H1 (cell line): ENCODE measurements at regions not wholly inside any gene's neighbourhood (a gene's known extent, or its start where the extent isn't known, plus 50 kb on each side); places are given as distances from the start of the nearest gene placed in this dataset.

ENCODE experiments used
- CTCF ChIA-PET: fragments of 300-600 bp; sonication (Branson Sonifier 250); formaldehyde crosslinking; loops from one replicate; lab custom pipeline; 2021; ENCODE audit not compliant: partially characterized antibody; lab: Charles Lee
- POLR2A ChIA-PET: fragments of 300-600 bp; sonication (Branson Sonifier 250); formaldehyde crosslinking; loops from one replicate; lab custom pipeline; 2021; ENCODE audit warnings: inconsistent platforms; ENCODE audit not compliant: partially characterized antibody; lab: Charles Lee
- DNase-seq, 2 experiments: peaks; one replicate each; pipeline versions ENCODE4 v3.0.0 to v3.0.0-alpha.2; 2010 to 2022; ENCODE audit warnings: low spot score in 2 of 2, low read depth in 1 of 2, mixed read lengths in 1 of 2
- FAIRE-seq: peaks from 2 replicates; lab custom pipeline; 2011; peaks lifted over from hg19 to GRCh38; lab: Jason Lieb, UNC
- H2AFZ ChIP-seq: 2 replicates; pipeline ENCODE4 v1.8.1; 2012; ENCODE audit warnings: low read length, inconsistent platforms
- H2AK5ac ChIP-seq: 2 replicates; pipeline ENCODE4 v1.6.1; 2013; ENCODE audit warnings: low read depth, low read length
- H2BK120ac ChIP-seq: replicated peaks from 2 replicates; pipeline ENCODE3; 2013; ENCODE audit warnings: low read depth, low read length, inconsistent platforms
- H2BK12ac ChIP-seq: 2 replicates; pipeline ENCODE4 v1.6.1; 2013; ENCODE audit warnings: low read depth, low read length
- H2BK15ac ChIP-seq: 2 replicates; pipeline ENCODE4 v1.6.1; 2013; ENCODE audit warnings: low read length
- H2BK20ac ChIP-seq: 2 replicates; pipeline ENCODE4 v1.6.1; 2013; ENCODE audit warnings: low read length
- H2BK5ac ChIP-seq: 2 replicates; pipeline ENCODE4 v1.6.1; 2013; ENCODE audit warnings: low read depth, low read length
- H3K14ac ChIP-seq: 2 replicates; pipeline ENCODE4 v1.6.1; 2013; ENCODE audit warnings: inconsistent platforms; ENCODE audit not compliant: insufficient read length
- H3K18ac ChIP-seq: 2 replicates; pipeline ENCODE4 v1.6.1; 2013; ENCODE audit warnings: low read length; ENCODE audit errors: extremely low read depth
- H3K23ac ChIP-seq: 2 replicates; pipeline ENCODE4 v1.6.1; 2013; ENCODE audit warnings: inconsistent platforms; ENCODE audit not compliant: insufficient read length
- H3K23me2 ChIP-seq: 2 replicates; pipeline ENCODE4 v1.6.1; 2013; ENCODE audit warnings: low read depth, low read length
- H3K27ac ChIP-seq: 2 replicates; pipeline ENCODE4 v1.6.1; 2011; ENCODE audit warnings: low read depth, low read length, inconsistent platforms
- H3K27me3 ChIP-seq, 4 experiments: replicated peaks in 1 of 4; 1 replicate in 1 of 4; 2 replicates in 3 of 4; pipeline versions ENCODE4 v1.6.1 to v1.8.1; 2011 to 2013; ENCODE audit warnings: low read length in 3 of 4, mild to moderate bottlenecking in 3 of 4, inconsistent platforms in 2 of 4, mixed read lengths in 2 of 4, moderate library complexity in 1 of 4; ENCODE audit not compliant: control insufficient read depth in 3 of 4, insufficient read depth in 3 of 4; ENCODE audit errors: extremely low read depth in 1 of 4
- H3K36me3 ChIP-seq, 4 experiments: 2 replicates each; pipeline versions ENCODE4 v1.6.1 to v1.8.1; 2011 to 2013; ENCODE audit warnings: mild to moderate bottlenecking in 4 of 4, low read length in 3 of 4, moderate library complexity in 2 of 4, control low read depth in 1 of 4, inconsistent platforms in 1 of 4; ENCODE audit not compliant: insufficient read depth in 4 of 4, control insufficient read depth in 2 of 4
- H3K4ac ChIP-seq: replicated peaks from 2 replicates; pipeline ENCODE3; 2013; ENCODE audit warnings: low read length, low read depth, mixed read lengths, inconsistent platforms; ENCODE audit not compliant: insufficient read length
- H3K4me1 ChIP-seq, 4 experiments: replicated peaks in 1 of 4; 1 replicate in 1 of 4; 2 replicates in 3 of 4; pipeline versions ENCODE4 v1.6.1 to v1.8.1; 2011 to 2013; ENCODE audit warnings: low read length in 3 of 4, inconsistent platforms in 2 of 4, mixed read lengths in 1 of 4; ENCODE audit not compliant: insufficient read depth in 4 of 4, control insufficient read depth in 3 of 4
- H3K4me2 ChIP-seq, 2 experiments: 2 replicates each; pipeline versions ENCODE4 v1.6.1 to v1.8.1; 2011 to 2013; ENCODE audit warnings: low read depth in 2 of 2, low read length in 2 of 2, control low read depth in 1 of 2, inconsistent platforms in 1 of 2, mild to moderate bottlenecking in 1 of 2; ENCODE audit not compliant: insufficient read depth in 1 of 2
- H3K4me3 ChIP-seq, 4 experiments: fragments of 200-600, 300-600 bp in 1 of 4; sonication (generic), shearing (Covaris generic), sonication (Bioruptor Twin) in 1 of 4; 2 replicates each; pipeline versions ENCODE4 v1.5.1 to v1.8.1; 2011 to 2016; ENCODE audit warnings: low read length in 4 of 4, low read depth in 3 of 4, control low read depth in 2 of 4, inconsistent platforms in 2 of 4, mild to moderate bottlenecking in 2 of 4, mixed read lengths in 1 of 4, moderate library complexity in 1 of 4; ENCODE audit not compliant: insufficient read depth in 2 of 4; ENCODE audit errors: extremely low read depth in 1 of 4
- H3K56ac ChIP-seq: replicated peaks from 2 replicates; pipeline ENCODE3; 2013; ENCODE audit warnings: low read depth, mild to moderate bottlenecking, mixed read lengths, low read length, inconsistent platforms; ENCODE audit not compliant: insufficient read length
- H3K79me1 ChIP-seq: 2 replicates; pipeline ENCODE4 v1.6.1; 2013; ENCODE audit warnings: low read depth, low read length, control low read depth
- H3K79me2 ChIP-seq, 2 experiments: 2 replicates each; pipeline versions ENCODE4 v1.6.1 to v1.8.1; 2012 to 2013; ENCODE audit warnings: low read length in 2 of 2, mild to moderate bottlenecking in 2 of 2, inconsistent platforms in 1 of 2; ENCODE audit not compliant: insufficient read depth in 2 of 2, control insufficient read depth in 1 of 2
- H3K9ac ChIP-seq, 4 experiments: replicated peaks in 1 of 4; 1 replicate in 1 of 4; 2 replicates in 3 of 4; pipeline versions ENCODE4 v1.6.1 to v1.8.1; 2011 to 2013; ENCODE audit warnings: low read depth in 3 of 4, low read length in 3 of 4, control low read depth in 2 of 4, mild to moderate bottlenecking in 2 of 4, moderate library complexity in 2 of 4, inconsistent platforms in 1 of 4; ENCODE audit errors: extremely low read depth in 1 of 4
- H3K9me3 ChIP-seq, 2 experiments: 2 replicates each; pipeline versions ENCODE4 v1.6.1 to v1.8.1; 2012 to 2013; ENCODE audit warnings: mild to moderate bottlenecking in 2 of 2, moderate library complexity in 2 of 2, control low read depth in 1 of 2, inconsistent platforms in 1 of 2, low read depth in 1 of 2, low read length in 1 of 2, mixed read lengths in 1 of 2; ENCODE audit not compliant: insufficient read depth in 2 of 2
- H4K20me1 ChIP-seq, 2 experiments: replicated peaks in 1 of 2; 2 replicates each; pipeline versions ENCODE3 to v1.8.1; 2011 to 2013; ENCODE audit warnings: inconsistent platforms in 2 of 2, low read length in 2 of 2, mild to moderate bottlenecking in 1 of 2; ENCODE audit not compliant: insufficient read depth in 2 of 2, control insufficient read depth in 1 of 2
- H4K5ac ChIP-seq: 2 replicates; pipeline ENCODE4 v1.6.1; 2013; ENCODE audit warnings: low read length, low read depth, mixed read lengths, inconsistent platforms; ENCODE audit not compliant: insufficient read length
- H4K8ac ChIP-seq: 2 replicates; pipeline ENCODE4 v1.8.0; 2013; ENCODE audit warnings: mild to moderate bottlenecking, moderate library complexity, low read length, inconsistent platforms; ENCODE audit not compliant: insufficient read depth; ENCODE audit errors: extremely low read depth
- H4K91ac ChIP-seq: replicated peaks from 2 replicates; pipeline ENCODE3; 2013; ENCODE audit warnings: low read length, mixed read lengths, inconsistent platforms; ENCODE audit not compliant: insufficient read length
- FOSL1 ChIP-seq: IDR thresholded peaks from 2 replicates; pipeline ENCODE4 v1.6.1; 2011; ENCODE audit warnings: mild to moderate bottlenecking, low read depth, low read length, moderate library complexity; ENCODE audit not compliant: insufficient read depth
- GABPA ChIP-seq: IDR thresholded peaks from 2 replicates; pipeline ENCODE4 v1.6.1; 2011; ENCODE audit warnings: mild to moderate bottlenecking, low read length, moderate library complexity, borderline replicate concordance; ENCODE audit not compliant: insufficient read depth
- KDM5A ChIP-seq: fragments of 200-600 bp; IDR thresholded peaks from 2 replicates; pipeline ENCODE4 v1.7.1; 2012; ENCODE audit warnings: mild to moderate bottlenecking, low read length, inconsistent platforms, mixed read lengths
- POLR2AphosphoS5 ChIP-seq: IDR thresholded peaks from 2 replicates; pipeline ENCODE4 v1.6.1; 2011; ENCODE audit warnings: low read depth, low read length
- RAD21 ChIP-seq, 2 experiments: IDR thresholded peaks in 1 of 2; conservative IDR thresholded peaks in 1 of 2; 2 replicates each; pipeline ENCODE4 v1.6.1; 2011; ENCODE audit warnings: low read depth in 2 of 2, low read length in 2 of 2, improper control_type of control experiment in 1 of 2, inconsistent platforms in 1 of 2, mild to moderate bottlenecking in 1 of 2, moderate library complexity in 1 of 2
- SIRT6 ChIP-seq: IDR thresholded peaks from one replicate; pipeline ENCODE4 v1.7.1; 2012; ENCODE audit warnings: low read length, inconsistent platforms
- SP4 ChIP-seq: IDR thresholded peaks from 2 replicates; pipeline ENCODE4 v1.6.1; 2012; ENCODE audit warnings: low read length, inconsistent platforms
- TAF7 ChIP-seq: optimal IDR thresholded peaks from 2 replicates; pipeline ENCODE3; 2011; ENCODE audit warnings: low read depth, mild to moderate bottlenecking, inconsistent platforms, low read length, moderate library complexity, borderline replicate concordance
- YY1 ChIP-seq: IDR thresholded peaks from 2 replicates; pipeline ENCODE4 v1.6.1; 2011; ENCODE audit warnings: low read depth, mild to moderate bottlenecking, low read length
- WGBS, 2 experiments: shearing (Covaris generic) in 1 of 2; methylation state at CpG; one replicate each; pipeline versions ENCODE4 v1.1.6 to v1.1.7; 2013 to 2015; ENCODE audit warnings: low lambda C conversion rate in 2 of 2, mixed read lengths in 2 of 2, inconsistent platforms in 1 of 2, low coverage in 1 of 2, missing lambda C conversion rate in 1 of 2; ENCODE audit not compliant: insufficient replicate concordance in 2 of 2, insufficient coverage in 1 of 2, insufficient read length in 1 of 2; ENCODE audit errors: extremely low coverage in 1 of 2, missing lambda C conversion rate in 1 of 2; 5-methylcytosine and 5-hydroxymethylcytosine counted together
- TF ChIP-seq, protein P1 (sequence below), 3 experiments: IDR thresholded peaks; 1 replicate in 2 of 3; 2 replicates in 1 of 3; pipeline versions ENCODE4 v1.5.1 to v1.6.1; 2011; ENCODE audit warnings: low read length in 3 of 3, mild to moderate bottlenecking in 3 of 3, inconsistent platforms in 2 of 3, low read depth in 1 of 3, moderate library complexity in 1 of 3; ENCODE audit not compliant: insufficient read depth in 1 of 3; ENCODE audit errors: control extremely low read depth in 1 of 3

GRCh38 chr10:129093641-129094040 lies 373.4 kb upstream of the MGMT start:
- Histone ChIP-seq H2BK20ac (no peak overlapping the region), H4K5ac (no peak overlapping the region)
- POLR2A ChIA-PET: no interaction called here
- TF ChIP-seq, protein P1, sequence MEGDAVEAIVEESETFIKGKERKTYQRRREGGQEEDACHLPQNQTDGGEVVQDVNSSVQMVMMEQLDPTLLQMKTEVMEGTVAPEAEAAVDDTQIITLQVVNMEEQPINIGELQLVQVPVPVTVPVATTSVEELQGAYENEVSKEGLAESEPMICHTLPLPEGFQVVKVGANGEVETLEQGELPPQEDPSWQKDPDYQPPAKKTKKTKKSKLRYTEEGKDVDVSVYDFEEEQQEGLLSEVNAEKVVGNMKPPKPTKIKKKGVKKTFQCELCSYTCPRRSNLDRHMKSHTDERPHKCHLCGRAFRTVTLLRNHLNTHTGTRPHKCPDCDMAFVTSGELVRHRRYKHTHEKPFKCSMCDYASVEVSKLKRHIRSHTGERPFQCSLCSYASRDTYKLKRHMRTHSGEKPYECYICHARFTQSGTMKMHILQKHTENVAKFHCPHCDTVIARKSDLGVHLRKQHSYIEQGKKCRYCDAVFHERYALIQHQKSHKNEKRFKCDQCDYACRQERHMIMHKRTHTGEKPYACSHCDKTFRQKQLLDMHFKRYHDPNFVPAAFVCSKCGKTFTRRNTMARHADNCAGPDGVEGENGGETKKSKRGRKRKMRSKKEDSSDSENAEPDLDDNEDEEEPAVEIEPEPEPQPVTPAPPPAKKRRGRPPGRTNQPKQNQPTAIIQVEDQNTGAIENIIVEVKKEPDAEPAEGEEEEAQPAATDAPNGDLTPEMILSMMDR (IDR thresholded peaks at IDR 0.05; ENCODE audit: control extremely low read depth in 1 of 3, insufficient read depth in 1 of 3, low read depth in 1 of 3, low read length in 3 of 3): no peak
- TF ChIP-seq TAF7: no peak
- no peak for TF ChIP-seq YY1
- TF ChIP-seq POLR2AphosphoS5: no peak
- TF ChIP-seq FOSL1: no peak
- no peak for TF ChIP-seq GABPA
- no peak for TF ChIP-seq SP4
- TF ChIP-seq SIRT6: no peak
- no peak for TF ChIP-seq KDM5A
- no peak for TF ChIP-seq RAD21 (IDR thresholded peaks at IDR 0.05 in 1 of 2, conservative IDR thresholded peaks at IDR 0.05 in 1 of 2; ENCODE audit: low read depth in 2 of 2, low read length in 2 of 2)

More at GRCh38 chr10:129093641-129094040, 373.4 kb upstream of the MGMT start:
- H4K91ac ChIP-seq: no peak overlapping the region
- no peaks in the 10 kb centered on the region for H3K9me3 ChIP-seq
- no peak overlapping the region for H2BK12ac ChIP-seq
- H3K14ac ChIP-seq: no peak overlapping the region
- H2AFZ ChIP-seq: no peak overlapping the region
- H3K23ac ChIP-seq: no peak overlapping the region
- no peak overlapping the region for H3K9ac ChIP-seq
- DNase-seq: no peak
- 92% methylated on average over 6 of the region's 8 CpGs; no CpG with 5 or more reads in 1 of the 2 experiments for WGBS, 2 experiments
- H3K79me1 ChIP-seq: no peaks in the 10 kb centered on the region
- H3K56ac ChIP-seq: no peak overlapping the region
- peaks cover 0 to 3% (median 1%) of the 10 kb centered on the region in 4 experiments; a peak in 1 of 7 replicates for H3K4me1 ChIP-seq
- FAIRE-seq: no peak
- no peak overlapping the region for H2BK5ac ChIP-seq
- no peaks in the 10 kb centered on the region for H3K27me3 ChIP-seq
- no peak overlapping the region for H3K4me3 ChIP-seq
- H3K4ac ChIP-seq: no peak overlapping the region
- H3K79me2 ChIP-seq: no peaks in the 10 kb centered on the region
- no peak overlapping the region for H2BK15ac ChIP-seq
- H2AK5ac ChIP-seq: no peak overlapping the region
- H3K18ac ChIP-seq: no peak overlapping the region
- no peaks in the 10 kb centered on the region for H4K20me1 ChIP-seq
- CTCF ChIA-PET: interaction anchor here (1.1 kb wide), 1 partner anchor 239 kb away, joined by 3 read pairs; no protein-coding TSS in a partner anchor
- no peak overlapping the region for H3K27ac ChIP-seq
- no peak overlapping the region for H4K8ac ChIP-seq
- H3K36me3 ChIP-seq: no peaks in the 10 kb centered on the region
- no peak overlapping the region for H3K4me2 ChIP-seq
- H3K23me2 ChIP-seq: no peaks in the 10 kb centered on the region
- no peak overlapping the region for H2BK120ac ChIP-seq
